Tibial nerve (tissue), 4 donors: ENCODE measurements at regions not wholly inside any gene's neighbourhood (a gene's known extent, or its start where the extent isn't known, plus 50 kb on each side); places are given as distances from the start of the nearest gene placed in this dataset.

Experiments
- EP300 ChIP-seq, 2 donors: sonication (generic); formaldehyde crosslinking; IDR thresholded peaks; one replicate each; pipeline ENCODE4 v1.6.1; 2017; ENCODE audit warnings: antibody characterized with exemption in 2 of 2, mild to moderate bottlenecking in 1 of 2
- POLR2A ChIP-seq, 2 donors: fragments of 450-650 bp; IDR thresholded peaks; one replicate each; pipeline ENCODE4 v1.6.1; 2017; ENCODE audit warnings: antibody characterized with exemption in 2 of 2, mild to moderate bottlenecking in 2 of 2, moderate library complexity in 2 of 2
- TF ChIP-seq, protein P1 (sequence below), 5 experiments: fragments of 200-600 bp in 3 of 5; fragments of 450-650 bp in 2 of 5; sonication (generic) in 3 of 5; IDR thresholded peaks; one replicate each; pipeline ENCODE4 v1.5.1; 2016 to 2019; ENCODE audit warnings: antibody characterized with exemption in 5 of 5, mild to moderate bottlenecking in 3 of 5, moderate library complexity in 2 of 5

DNA sequence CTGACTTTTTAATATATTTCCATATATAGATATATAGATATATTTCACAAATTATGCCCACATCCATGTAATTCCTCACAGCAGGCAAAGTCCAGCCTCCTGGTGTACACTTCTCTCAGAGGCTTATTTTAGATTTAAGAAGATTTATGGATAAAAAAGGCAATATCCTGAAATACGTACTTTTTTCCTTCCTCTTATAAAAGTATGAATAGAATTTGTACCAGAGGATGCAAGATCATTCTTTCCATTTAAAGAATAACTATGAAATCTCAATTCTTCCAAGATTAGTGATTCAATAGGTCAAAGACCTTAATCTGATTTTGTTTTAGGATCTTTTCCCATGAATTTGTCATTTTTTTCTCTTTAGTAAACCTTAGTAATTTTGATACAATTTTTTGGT lies 597.9 kb upstream of the TBL1XR1 start:
- TF ChIP-seq POLR2A (IDR thresholded peaks at IDR 0.05) (no peak), EP300 (IDR thresholded peaks at IDR 0.05) (no peak)
- TF ChIP-seq, protein P1, sequence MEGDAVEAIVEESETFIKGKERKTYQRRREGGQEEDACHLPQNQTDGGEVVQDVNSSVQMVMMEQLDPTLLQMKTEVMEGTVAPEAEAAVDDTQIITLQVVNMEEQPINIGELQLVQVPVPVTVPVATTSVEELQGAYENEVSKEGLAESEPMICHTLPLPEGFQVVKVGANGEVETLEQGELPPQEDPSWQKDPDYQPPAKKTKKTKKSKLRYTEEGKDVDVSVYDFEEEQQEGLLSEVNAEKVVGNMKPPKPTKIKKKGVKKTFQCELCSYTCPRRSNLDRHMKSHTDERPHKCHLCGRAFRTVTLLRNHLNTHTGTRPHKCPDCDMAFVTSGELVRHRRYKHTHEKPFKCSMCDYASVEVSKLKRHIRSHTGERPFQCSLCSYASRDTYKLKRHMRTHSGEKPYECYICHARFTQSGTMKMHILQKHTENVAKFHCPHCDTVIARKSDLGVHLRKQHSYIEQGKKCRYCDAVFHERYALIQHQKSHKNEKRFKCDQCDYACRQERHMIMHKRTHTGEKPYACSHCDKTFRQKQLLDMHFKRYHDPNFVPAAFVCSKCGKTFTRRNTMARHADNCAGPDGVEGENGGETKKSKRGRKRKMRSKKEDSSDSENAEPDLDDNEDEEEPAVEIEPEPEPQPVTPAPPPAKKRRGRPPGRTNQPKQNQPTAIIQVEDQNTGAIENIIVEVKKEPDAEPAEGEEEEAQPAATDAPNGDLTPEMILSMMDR (IDR thresholded peaks at IDR 0.05): no peak
